ENCODE measurements at regions not wholly inside any gene's neighbourhood (a gene's known extent, or its start where the extent isn't known, plus 50 kb on each side); places are given as distances from the start of the nearest gene placed in this dataset.

- DNase-seq, result no peak
- intact Hi-C loops (cut with DNase I), result no loop called here
Observed at GRCh38 chr16:49010879-49011278, 270.8 kb downstream of the CBLN1 start.

GRCh38 chr16:49010396-49010795 is 271.2 kb downstream of the CBLN1 start:
- intact Hi-C loops (cut with DNase I), result no loop called here
- no peak for DNase-seq

GRCh38 chr16:49009204-49009603 is 272.4 kb downstream of the CBLN1 start:
- DNase-seq, result no peak
- intact Hi-C loops (cut with DNase I), result no loop called here

GRCh38 chr16:49003992-49004391 is 277.6 kb downstream of the CBLN1 start:
- DNase-seq, result no peak
- intact Hi-C loops (cut with DNase I), result no loop called here

GRCh38 chr16:49003022-49003421 is 278.6 kb downstream of the CBLN1 start:
- intact Hi-C loops (cut with DNase I), result no loop called here
- no peak for DNase-seq

- intact Hi-C loops (cut with DNase I), result no loop called here
- no peak for DNase-seq
Observed at GRCh38 chr16:49000594-49000993, 281.0 kb downstream of the CBLN1 start.

- DNase-seq, result no peak
- intact Hi-C loops (cut with DNase I), result no loop called here
Observed at GRCh38 chr16:48999508-48999907, 282.1 kb downstream of the CBLN1 start.

- intact Hi-C loops (cut with DNase I), result no loop called here
- no peak for DNase-seq
Observed at GRCh38 chr16:48999044-48999443, 282.6 kb downstream of the CBLN1 start.

- no peak for DNase-seq
- intact Hi-C loops (cut with DNase I), result no loop called here
Observed at GRCh38 chr16:48997946-48998345, 283.7 kb downstream of the CBLN1 start.

- no peak for DNase-seq
- intact Hi-C loops (cut with DNase I), result no loop called here
Observed at GRCh38 chr16:48997081-48997615, 284.5 kb downstream of the CBLN1 start.

GRCh38 chr16:48978501-48978900 is 303.1 kb downstream of the CBLN1 start:
- no peak for DNase-seq
- intact Hi-C loops (cut with DNase I), result no loop called here

GRCh38 chr16:48972236-48972635 is 309.4 kb downstream of the CBLN1 start:
- no peak for DNase-seq
- intact Hi-C loops (cut with DNase I), result no loop called here

GRCh38 chr16:48971571-48972077 is 310.0 kb downstream of the CBLN1 start:
- intact Hi-C loops (cut with DNase I), result no loop called here
- no peak for DNase-seq

- no peak for DNase-seq
- intact Hi-C loops (cut with DNase I), result no loop called here
Observed at GRCh38 chr16:48970216-48970615, 311.4 kb downstream of the CBLN1 start.

GRCh38 chr16:48969611-48970010 is 312.0 kb downstream of the CBLN1 start:
- intact Hi-C loops (cut with DNase I), result no loop called here
- DNase-seq, result no peak

- no peak for DNase-seq
- intact Hi-C loops (cut with DNase I), result no loop called here
Observed at GRCh38 chr16:48965386-48965785, 316.3 kb downstream of the CBLN1 start.

- intact Hi-C loops (cut with DNase I), result no loop called here
- DNase-seq, result no peak
Observed at GRCh38 chr16:48963901-48964615, 317.6 kb downstream of the CBLN1 start.

- DNase-seq, result no peak
- intact Hi-C loops (cut with DNase I), result no loop called here
Observed at GRCh38 chr16:48963306-48963705, 318.3 kb downstream of the CBLN1 start.

- intact Hi-C loops (cut with DNase I), result no loop called here
- no peak for DNase-seq
Observed at GRCh38 chr16:48961546-48961945, 320.1 kb downstream of the CBLN1 start.

- no peak for DNase-seq
- intact Hi-C loops (cut with DNase I), result no loop called here
Observed at GRCh38 chr16:48960830-48961229, 320.8 kb downstream of the CBLN1 start.

- DNase-seq, result no peak
- intact Hi-C loops (cut with DNase I), result no loop called here
Observed at GRCh38 chr16:48959747-48960146, 321.9 kb downstream of the CBLN1 start.

GRCh38 chr16:48959204-48959603 is 322.4 kb downstream of the CBLN1 start:
- intact Hi-C loops (cut with DNase I), result no loop called here
- DNase-seq, result no peak
